Sigmoid colon (tissue), 4 donors: ENCODE measurements at regions not wholly inside any gene's neighbourhood (a gene's known extent, or its start where the extent isn't known, plus 50 kb on each side); places are given as distances from the start of the nearest gene placed in this dataset.

Experiments
- EP300 ChIP-seq, 4 donors: sonication (generic); formaldehyde crosslinking; IDR thresholded peaks; one replicate each; pipeline ENCODE4 v1.6.1; 2017; ENCODE audit warnings: antibody characterized with exemption in 4 of 4
- TF ChIP-seq, protein P1 (sequence below), 4 experiments: fragments of 450-650 bp in 3 of 4; fragments of 200-600 bp in 1 of 4; IDR thresholded peaks; one replicate each; pipeline ENCODE4 v1.5.1; 2016 to 2019; ENCODE audit warnings: antibody characterized with exemption in 4 of 4, mild to moderate bottlenecking in 3 of 4, moderate library complexity in 2 of 4

DNA sequence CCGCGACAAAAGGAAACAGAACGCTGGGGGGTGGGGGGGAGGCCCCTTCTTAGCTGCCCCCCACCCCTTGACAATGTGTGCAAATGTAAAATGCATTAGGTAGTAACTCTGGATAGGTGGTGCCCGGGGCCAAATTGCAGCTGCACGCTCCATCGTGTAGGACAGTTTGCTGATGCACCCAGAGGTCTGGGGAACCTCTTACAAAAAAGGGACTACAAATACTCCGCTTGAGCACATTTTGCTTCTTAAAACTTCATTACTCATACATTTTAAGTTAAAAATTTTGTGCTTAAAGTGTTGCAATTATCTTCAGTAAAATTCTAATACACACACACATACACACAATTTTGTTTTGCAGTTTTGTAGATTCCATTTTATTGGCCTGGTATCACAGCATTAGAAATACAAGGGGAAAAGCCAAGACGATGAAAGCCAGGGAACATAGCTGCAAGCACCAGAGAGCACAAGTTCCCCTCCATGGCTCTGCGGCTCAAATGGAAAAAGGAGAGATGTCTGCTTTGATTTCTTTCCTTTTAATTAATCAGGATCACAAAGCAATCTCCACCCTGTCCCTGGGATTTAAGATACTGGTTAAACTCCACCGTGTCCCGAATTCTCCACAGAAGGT, 582.1 kb downstream of the ZEB2 start:
- TF ChIP-seq, protein P1, sequence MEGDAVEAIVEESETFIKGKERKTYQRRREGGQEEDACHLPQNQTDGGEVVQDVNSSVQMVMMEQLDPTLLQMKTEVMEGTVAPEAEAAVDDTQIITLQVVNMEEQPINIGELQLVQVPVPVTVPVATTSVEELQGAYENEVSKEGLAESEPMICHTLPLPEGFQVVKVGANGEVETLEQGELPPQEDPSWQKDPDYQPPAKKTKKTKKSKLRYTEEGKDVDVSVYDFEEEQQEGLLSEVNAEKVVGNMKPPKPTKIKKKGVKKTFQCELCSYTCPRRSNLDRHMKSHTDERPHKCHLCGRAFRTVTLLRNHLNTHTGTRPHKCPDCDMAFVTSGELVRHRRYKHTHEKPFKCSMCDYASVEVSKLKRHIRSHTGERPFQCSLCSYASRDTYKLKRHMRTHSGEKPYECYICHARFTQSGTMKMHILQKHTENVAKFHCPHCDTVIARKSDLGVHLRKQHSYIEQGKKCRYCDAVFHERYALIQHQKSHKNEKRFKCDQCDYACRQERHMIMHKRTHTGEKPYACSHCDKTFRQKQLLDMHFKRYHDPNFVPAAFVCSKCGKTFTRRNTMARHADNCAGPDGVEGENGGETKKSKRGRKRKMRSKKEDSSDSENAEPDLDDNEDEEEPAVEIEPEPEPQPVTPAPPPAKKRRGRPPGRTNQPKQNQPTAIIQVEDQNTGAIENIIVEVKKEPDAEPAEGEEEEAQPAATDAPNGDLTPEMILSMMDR (IDR thresholded peaks at IDR 0.05), result no peak
- TF ChIP-seq EP300 (IDR thresholded peaks at IDR 0.05), result no peak
